ENCODE measurements at regions not wholly inside any gene's neighbourhood (a gene's known extent, or its start where the extent isn't known, plus 50 kb on each side); places are given as distances from the start of the nearest gene placed in this dataset.

DNA sequence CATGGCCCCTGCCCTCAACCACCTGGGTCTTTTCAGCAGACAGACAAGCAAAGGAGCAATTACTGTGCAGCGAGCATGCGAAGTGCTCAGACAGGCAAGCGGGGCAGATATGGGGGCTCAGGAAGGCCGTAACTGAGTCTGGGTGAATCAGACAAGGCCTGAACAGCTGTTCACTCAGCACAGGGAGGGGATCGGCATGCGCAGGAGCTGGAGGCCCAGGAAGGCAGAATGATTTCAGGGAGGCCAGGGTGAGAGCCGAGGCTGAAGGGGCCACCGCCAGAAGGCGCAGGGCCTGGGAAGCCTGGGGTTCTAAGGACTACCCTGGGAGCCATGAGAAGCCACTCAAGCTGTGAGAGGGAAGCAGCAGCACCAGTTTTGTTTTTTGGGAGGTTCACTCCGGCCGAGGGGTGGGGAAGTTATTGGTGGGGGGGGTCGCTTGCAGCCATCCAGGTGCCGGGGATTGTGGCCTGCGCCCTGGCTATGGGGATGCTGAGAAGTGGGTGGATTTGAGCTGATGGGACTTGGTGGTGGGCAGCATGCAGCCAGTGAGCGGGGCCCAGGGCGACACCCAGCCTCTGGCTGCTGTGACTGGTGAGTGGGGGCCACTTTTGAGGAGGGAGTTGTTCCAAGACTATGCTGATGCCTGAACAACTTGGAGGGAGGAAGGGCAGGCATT is 132.2 kb downstream of the TSN start:
- TF ChIP-seq POLR2A (IDR thresholded peaks at IDR 0.05) (no peak), EP300 (IDR thresholded peaks at IDR 0.05) (no peak)
- TF ChIP-seq, protein P1, sequence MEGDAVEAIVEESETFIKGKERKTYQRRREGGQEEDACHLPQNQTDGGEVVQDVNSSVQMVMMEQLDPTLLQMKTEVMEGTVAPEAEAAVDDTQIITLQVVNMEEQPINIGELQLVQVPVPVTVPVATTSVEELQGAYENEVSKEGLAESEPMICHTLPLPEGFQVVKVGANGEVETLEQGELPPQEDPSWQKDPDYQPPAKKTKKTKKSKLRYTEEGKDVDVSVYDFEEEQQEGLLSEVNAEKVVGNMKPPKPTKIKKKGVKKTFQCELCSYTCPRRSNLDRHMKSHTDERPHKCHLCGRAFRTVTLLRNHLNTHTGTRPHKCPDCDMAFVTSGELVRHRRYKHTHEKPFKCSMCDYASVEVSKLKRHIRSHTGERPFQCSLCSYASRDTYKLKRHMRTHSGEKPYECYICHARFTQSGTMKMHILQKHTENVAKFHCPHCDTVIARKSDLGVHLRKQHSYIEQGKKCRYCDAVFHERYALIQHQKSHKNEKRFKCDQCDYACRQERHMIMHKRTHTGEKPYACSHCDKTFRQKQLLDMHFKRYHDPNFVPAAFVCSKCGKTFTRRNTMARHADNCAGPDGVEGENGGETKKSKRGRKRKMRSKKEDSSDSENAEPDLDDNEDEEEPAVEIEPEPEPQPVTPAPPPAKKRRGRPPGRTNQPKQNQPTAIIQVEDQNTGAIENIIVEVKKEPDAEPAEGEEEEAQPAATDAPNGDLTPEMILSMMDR (IDR thresholded peaks at IDR 0.05): no peak

Measured in ovary (tissue), 3 donors.